Fibroblast of the aortic adventitia (primary cell): ENCODE measurements at regions not wholly inside any gene's neighbourhood (a gene's known extent, or its start where the extent isn't known, plus 50 kb on each side); places are given as distances from the start of the nearest gene placed in this dataset.

Experiments
- DNase-seq: peaks from one replicate; pipeline ENCODE4 v3.0.0-alpha.2; 2010; ENCODE audit warnings: low read depth
- H3K4me3 ChIP-seq: 2 replicates; pipeline ENCODE4 v1.5.1; 2011; ENCODE audit warnings: low read depth, mild to moderate bottlenecking, control low read depth, low read length, moderate library complexity
- CTCF ChIP-seq: IDR thresholded peaks from 2 replicates; pipeline ENCODE4 v1.5.1; 2011; ENCODE audit warnings: mild to moderate bottlenecking, low read length, control low read depth, inconsistent platforms; ENCODE audit not compliant: insufficient read depth

GRCh38 chr3:95752199-95752598, 1062.2 kb upstream of the EPHA6 start:
- TF ChIP-seq CTCF = no peak
- DNase-seq = no peak
- no peak overlapping the region for H3K4me3 ChIP-seq

- TF ChIP-seq CTCF = no peak
- no peak for DNase-seq
- no peak overlapping the region for H3K4me3 ChIP-seq
Observed at GRCh38 chr3:95758707-95759106, 1055.7 kb upstream of the EPHA6 start.

GRCh38 chr3:95759614-95760301, 1054.6 kb upstream of the EPHA6 start:
- no peak for DNase-seq
- TF ChIP-seq CTCF = no peak
- H3K4me3 ChIP-seq = no peak overlapping the region

GRCh38 chr3:95775486-95776094, 1038.8 kb upstream of the EPHA6 start:
- no peak for DNase-seq
- no peak for TF ChIP-seq CTCF
- H3K4me3 ChIP-seq = no peak overlapping the region

- no peak for DNase-seq
- H3K4me3 ChIP-seq = no peak overlapping the region
- TF ChIP-seq CTCF = no peak
Observed at GRCh38 chr3:95781598-95781997, 1032.8 kb upstream of the EPHA6 start.

- no peak overlapping the region for H3K4me3 ChIP-seq
- TF ChIP-seq CTCF = no peak
- no peak for DNase-seq
Observed at GRCh38 chr3:95789111-95789510, 1025.3 kb upstream of the EPHA6 start.
